HG02870 (cell line): ENCODE measurements at regions not wholly inside any gene's neighbourhood (a gene's known extent, or its start where the extent isn't known, plus 50 kb on each side); places are given as distances from the start of the nearest gene placed in this dataset.

Experiments used
- ATAC-seq: cut with Tn5 transposase; IDR thresholded peaks from one replicate; pipeline ENCODE4 v1.9.1; 2021; ENCODE audit warnings: mild to moderate bottlenecking, moderate library complexity; ENCODE audit not compliant: unreplicated experiment

DNA sequence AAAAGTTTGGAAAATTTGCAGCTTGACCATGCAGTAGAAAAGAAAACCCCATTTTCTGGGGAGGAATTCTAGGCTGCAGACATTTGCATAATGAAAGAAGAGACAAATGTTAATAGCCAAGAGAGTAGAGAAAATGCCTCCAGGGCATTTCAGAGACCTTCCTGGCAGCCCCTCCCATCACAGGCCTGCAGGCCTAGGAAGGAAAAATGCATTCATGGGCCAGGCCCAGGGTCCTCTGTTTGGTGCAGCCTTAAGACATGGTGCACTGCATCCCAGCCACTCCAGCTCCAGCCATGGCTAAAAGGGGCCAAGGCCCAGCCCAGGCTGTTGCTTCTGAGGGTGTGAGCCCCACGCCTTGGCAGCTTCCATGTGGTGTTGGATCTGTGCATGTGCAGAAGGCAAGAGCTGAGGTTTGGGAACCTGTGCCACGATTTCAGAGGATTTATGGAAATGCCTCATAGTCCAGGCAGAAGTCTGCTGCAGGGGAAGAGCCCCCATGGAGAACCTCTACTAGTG is 75.0 kb upstream of the OR13F1 start:
- no peak for ATAC-seq

DNA sequence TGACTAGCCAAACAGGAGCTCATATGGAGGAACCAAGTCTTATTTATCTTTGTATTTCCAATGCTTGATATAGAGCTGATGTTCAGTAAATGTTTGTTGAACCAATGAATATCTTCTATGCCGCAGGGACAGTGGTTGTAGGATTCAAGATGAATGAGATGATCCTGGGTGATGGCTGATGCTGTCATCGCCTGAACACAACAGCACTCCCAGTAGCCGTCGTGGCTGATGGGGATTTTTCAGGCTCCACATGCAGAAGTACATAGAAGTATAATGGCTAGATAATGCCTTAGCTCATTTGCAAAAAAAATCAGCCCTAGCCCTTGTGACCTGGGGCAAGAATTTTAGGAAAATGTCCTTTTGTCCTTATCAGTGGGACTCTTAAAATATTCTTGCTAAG is 69.0 kb upstream of the OR13F1 start:
- ATAC-seq = no peak

DNA sequence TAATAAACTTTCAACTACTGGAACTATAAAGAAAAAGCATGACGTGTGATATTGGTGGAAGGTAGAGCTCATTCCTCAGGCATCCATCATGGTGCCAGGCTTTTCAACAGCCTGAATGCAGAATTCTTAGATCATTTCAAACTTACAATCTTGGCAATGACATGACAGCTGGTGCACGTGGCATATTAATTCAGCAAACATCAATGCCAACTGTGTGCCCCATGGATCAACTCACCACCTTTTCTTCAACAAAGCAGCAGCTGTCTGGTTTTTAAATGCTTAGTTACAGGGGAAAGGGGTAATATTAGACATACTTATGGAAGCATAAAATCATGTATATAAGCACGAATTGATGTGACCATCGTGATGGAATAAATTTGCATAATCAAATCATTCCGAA is 56.0 kb upstream of the OR13F1 start:
- no peak for ATAC-seq
